Loucy (cell line): ENCODE measurements at regions not wholly inside any gene's neighbourhood (a gene's known extent, or its start where the extent isn't known, plus 50 kb on each side); places are given as distances from the start of the nearest gene placed in this dataset.

ENCODE experiments used
- H2AFZ ChIP-seq: fragments of 200-600 bp; sonication (generic); 2 replicates; pipeline ENCODE4 v1.6.0; 2016; ENCODE audit warnings: antibody characterized with exemption, mild to moderate bottlenecking, low read length, moderate library complexity
- H3F3A ChIP-seq: fragments of 200-600 bp; 2 replicates; pipeline ENCODE4 v1.6.0; 2016; ENCODE audit warnings: antibody characterized with exemption, low read depth, mild to moderate bottlenecking
- H3K27me3 ChIP-seq: fragments of 200-600 bp; sonication (generic); 2 replicates; pipeline ENCODE4 v1.6.1; 2014; ENCODE audit warnings: low read length, mild to moderate bottlenecking; ENCODE audit not compliant: insufficient read depth, poor library complexity, severe bottlenecking
- H3K36me3 ChIP-seq: fragments of 200-600 bp; sonication (generic); 2 replicates; pipeline ENCODE4 v1.6.1; 2016; ENCODE audit warnings: low read length; ENCODE audit not compliant: insufficient read depth
- H3K4me1 ChIP-seq: fragments of 200-600 bp; sonication (generic); 2 replicates; pipeline ENCODE4 v1.5.1; 2014; ENCODE audit warnings: low read length, mild to moderate bottlenecking; ENCODE audit not compliant: insufficient read depth, poor library complexity, severe bottlenecking
- H3K4me2 ChIP-seq: fragments of 200-600 bp; sonication (generic); 2 replicates; pipeline ENCODE4 v1.6.0; 2014; ENCODE audit warnings: antibody characterized with exemption, low read length, low read depth, mild to moderate bottlenecking; ENCODE audit not compliant: poor library complexity, severe bottlenecking
- H3K4me3 ChIP-seq: fragments of 200-600 bp; sonication (generic); 2 replicates; pipeline ENCODE4 v1.5.1; 2014; ENCODE audit warnings: low read length, mild to moderate bottlenecking, mixed read lengths; ENCODE audit not compliant: poor library complexity, severe bottlenecking
- H3K79me2 ChIP-seq: fragments of 200-600 bp; sonication (generic); 2 replicates; pipeline ENCODE4 v1.6.1; 2014; ENCODE audit warnings: low read length; ENCODE audit not compliant: insufficient read depth
- H3K9ac ChIP-seq: fragments of 200-600 bp; sonication (generic); 2 replicates; pipeline ENCODE4 v1.6.0; 2014; ENCODE audit warnings: mild to moderate bottlenecking, low read depth, low read length, moderate library complexity; ENCODE audit not compliant: poor library complexity, severe bottlenecking
- H3K9me2 ChIP-seq: fragments of 200-600 bp; sonication (generic); replicated peaks from 2 replicates; pipeline ENCODE4 v1.6.1; 2016; ENCODE audit warnings: low read depth, low read length, mixed read lengths
- H3K9me3 ChIP-seq: fragments of 200-600 bp; sonication (generic); 2 replicates; pipeline ENCODE4 v1.6.1; 2014; ENCODE audit warnings: mild to moderate bottlenecking, antibody characterized with exemption, low read length, low read depth; ENCODE audit not compliant: insufficient read depth
- H4K20me1 ChIP-seq: fragments of 200-600 bp; sonication (generic); 2 replicates; pipeline ENCODE4 v1.6.0; 2014; ENCODE audit warnings: antibody characterized with exemption, low read length, mild to moderate bottlenecking; ENCODE audit not compliant: insufficient read depth, poor library complexity, severe bottlenecking
- EZH2phosphoT487 ChIP-seq: fragments of 200-600 bp; IDR thresholded peaks from 2 replicates; pipeline ENCODE4 v1.6.1; 2018; ENCODE audit warnings: antibody characterized with exemption, mild to moderate bottlenecking, moderate library complexity, borderline replicate concordance
- TF ChIP-seq, protein P1 (sequence below): fragments of 200-600 bp; sonication (generic); conservative IDR thresholded peaks from 2 replicates; pipeline ENCODE4 v1.5.1; 2014; ENCODE audit warnings: mild to moderate bottlenecking, antibody characterized with exemption, low read length

DNA sequence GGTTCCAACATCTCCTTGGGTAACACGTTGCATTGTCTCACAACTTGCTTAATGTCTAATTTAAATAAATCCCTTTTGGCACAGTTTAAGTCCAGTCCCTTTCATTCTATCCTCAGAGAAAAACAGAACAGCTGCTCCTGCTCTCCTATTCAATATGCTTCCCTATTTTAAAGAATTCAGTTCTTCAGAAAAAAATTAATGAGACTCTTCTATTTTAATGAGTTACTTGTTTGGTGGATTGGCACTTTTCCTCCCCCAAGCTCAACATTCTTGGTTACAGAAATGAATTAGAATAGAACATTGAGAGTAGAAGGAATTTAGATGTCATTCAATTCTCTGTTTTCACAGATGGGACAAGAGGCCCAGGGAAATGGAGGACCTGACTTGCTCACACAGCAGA, 116.9 kb upstream of the ATP8B1 start:
- no peaks in the 10 kb centered on the region for H3K36me3 ChIP-seq
- no peaks in the 10 kb centered on the region for H3K9me3 ChIP-seq
- H3K79me2 ChIP-seq = no peaks in the 10 kb centered on the region
- no peaks in the 10 kb centered on the region for H3F3A ChIP-seq
- no peak for TF ChIP-seq EZH2phosphoT487
- TF ChIP-seq, protein P1, sequence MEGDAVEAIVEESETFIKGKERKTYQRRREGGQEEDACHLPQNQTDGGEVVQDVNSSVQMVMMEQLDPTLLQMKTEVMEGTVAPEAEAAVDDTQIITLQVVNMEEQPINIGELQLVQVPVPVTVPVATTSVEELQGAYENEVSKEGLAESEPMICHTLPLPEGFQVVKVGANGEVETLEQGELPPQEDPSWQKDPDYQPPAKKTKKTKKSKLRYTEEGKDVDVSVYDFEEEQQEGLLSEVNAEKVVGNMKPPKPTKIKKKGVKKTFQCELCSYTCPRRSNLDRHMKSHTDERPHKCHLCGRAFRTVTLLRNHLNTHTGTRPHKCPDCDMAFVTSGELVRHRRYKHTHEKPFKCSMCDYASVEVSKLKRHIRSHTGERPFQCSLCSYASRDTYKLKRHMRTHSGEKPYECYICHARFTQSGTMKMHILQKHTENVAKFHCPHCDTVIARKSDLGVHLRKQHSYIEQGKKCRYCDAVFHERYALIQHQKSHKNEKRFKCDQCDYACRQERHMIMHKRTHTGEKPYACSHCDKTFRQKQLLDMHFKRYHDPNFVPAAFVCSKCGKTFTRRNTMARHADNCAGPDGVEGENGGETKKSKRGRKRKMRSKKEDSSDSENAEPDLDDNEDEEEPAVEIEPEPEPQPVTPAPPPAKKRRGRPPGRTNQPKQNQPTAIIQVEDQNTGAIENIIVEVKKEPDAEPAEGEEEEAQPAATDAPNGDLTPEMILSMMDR = no peak
- no peaks in the 10 kb centered on the region for H3K27me3 ChIP-seq
- no peaks in the 10 kb centered on the region for H3K9me2 ChIP-seq
- peaks cover 12% of the 10 kb centered on the region for H3K4me1 ChIP-seq
- H3K9ac ChIP-seq = no peak overlapping the region
- H2AFZ ChIP-seq = no peak overlapping the region
- H4K20me1 ChIP-seq = no peaks in the 10 kb centered on the region
- H3K4me2 ChIP-seq = no peak overlapping the region
- no peak overlapping the region for H3K4me3 ChIP-seq

- Histone ChIP-seq H4K20me1 (no peaks in the 10 kb centered on the region), H3K4me3 (no peak overlapping the region), H3K9me3 (no peaks in the 10 kb centered on the region), H3F3A (no peaks in the 10 kb centered on the region), H3K9me2 (no peaks in the 10 kb centered on the region), H3K36me3 (no peaks in the 10 kb centered on the region), H3K27me3 (no peaks in the 10 kb centered on the region), H3K79me2 (no peaks in the 10 kb centered on the region), H3K9ac (no peak overlapping the region), H2AFZ (no peak overlapping the region), H3K4me1 (peaks cover 12% of the 10 kb centered on the region), H3K4me2 (no peak overlapping the region)
- TF ChIP-seq, protein P1 = no peak
- no peak for TF ChIP-seq EZH2phosphoT487
Observed at GRCh38 chr18:57918601-57919000, 115.5 kb upstream of the ATP8B1 start.

DNA sequence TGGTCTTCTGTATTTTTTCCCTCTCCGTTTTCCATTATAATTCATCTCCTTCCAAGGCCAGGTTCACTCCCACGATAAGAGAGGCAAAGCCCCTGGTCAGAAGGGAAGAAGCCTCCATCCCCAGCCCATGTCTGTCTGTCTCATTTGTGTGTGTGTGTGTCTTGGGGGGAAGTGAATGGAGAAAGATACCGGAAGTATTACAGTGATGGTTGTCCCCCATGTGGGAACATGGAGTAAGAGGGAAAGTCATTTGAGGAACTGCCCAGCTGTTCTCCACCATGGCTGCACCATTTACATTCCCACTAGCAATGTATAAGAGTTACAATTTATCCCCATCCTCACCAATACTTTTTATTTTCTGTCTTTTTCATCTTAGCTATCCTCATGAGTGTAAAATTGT, 113.6 kb upstream of the ATP8B1 start:
- peak overlapping the region; percentile 40 for H3K4me2 ChIP-seq
- no peaks in the 10 kb centered on the region for H3F3A ChIP-seq
- H3K9me2 ChIP-seq = no peaks in the 10 kb centered on the region
- no peaks in the 10 kb centered on the region for H3K36me3 ChIP-seq
- no peak overlapping the region for H3K9ac ChIP-seq
- H2AFZ ChIP-seq = peak overlapping the region; percentile 68; the same call in 1 of the 2 replicates
- H3K4me1 ChIP-seq = peaks cover 12% of the 10 kb centered on the region
- no peaks in the 10 kb centered on the region for H3K79me2 ChIP-seq
- no peaks in the 10 kb centered on the region for H3K9me3 ChIP-seq
- no peaks in the 10 kb centered on the region for H3K27me3 ChIP-seq
- TF ChIP-seq, protein P1 = no peak
- TF ChIP-seq EZH2phosphoT487 = no peak
- no peak overlapping the region for H3K4me3 ChIP-seq
- no peaks in the 10 kb centered on the region for H4K20me1 ChIP-seq
